ENCODE measurements at regions not wholly inside any gene's neighbourhood (a gene's known extent, or its start where the extent isn't known, plus 50 kb on each side); places are given as distances from the start of the nearest gene placed in this dataset.

DNA sequence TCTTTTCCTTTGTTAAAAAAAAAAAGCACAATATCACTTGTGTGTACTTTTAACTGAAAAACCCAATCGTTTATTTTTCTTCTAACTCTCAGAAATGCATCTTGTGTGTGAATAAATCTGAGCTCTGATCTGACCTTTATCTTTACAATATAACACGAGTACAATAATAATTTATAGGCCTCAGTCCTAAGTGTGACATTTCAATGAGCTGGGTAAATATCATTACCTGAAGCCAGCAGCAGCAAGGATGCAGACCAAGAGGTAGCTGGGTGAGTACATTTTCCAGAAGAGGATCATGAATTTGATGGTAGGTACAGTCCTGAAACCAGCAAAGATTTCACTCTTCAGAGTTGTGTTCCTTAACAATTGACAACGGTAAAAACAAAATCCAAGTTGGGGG lies 264.0 kb upstream of the KIF2A start:
- WGBS, 2 donors: 59% methylated on average over 3 of the region's 3 CpGs
- intact Hi-C loops (cut with DNase I; ENCODE audit: low total_unique reads): no loop called here
- no peak for DNase-seq (ENCODE audit: low spot score in 2 of 2)
- no peak overlapping the region for H3K4me3 ChIP-seq (ENCODE audit: low read depth, poor library complexity, severe bottlenecking)
- no peak for TF ChIP-seq POLR2A (IDR thresholded peaks at IDR 0.05)
- TF ChIP-seq CTCF (IDR thresholded peaks at IDR 0.05): no peak

DNA sequence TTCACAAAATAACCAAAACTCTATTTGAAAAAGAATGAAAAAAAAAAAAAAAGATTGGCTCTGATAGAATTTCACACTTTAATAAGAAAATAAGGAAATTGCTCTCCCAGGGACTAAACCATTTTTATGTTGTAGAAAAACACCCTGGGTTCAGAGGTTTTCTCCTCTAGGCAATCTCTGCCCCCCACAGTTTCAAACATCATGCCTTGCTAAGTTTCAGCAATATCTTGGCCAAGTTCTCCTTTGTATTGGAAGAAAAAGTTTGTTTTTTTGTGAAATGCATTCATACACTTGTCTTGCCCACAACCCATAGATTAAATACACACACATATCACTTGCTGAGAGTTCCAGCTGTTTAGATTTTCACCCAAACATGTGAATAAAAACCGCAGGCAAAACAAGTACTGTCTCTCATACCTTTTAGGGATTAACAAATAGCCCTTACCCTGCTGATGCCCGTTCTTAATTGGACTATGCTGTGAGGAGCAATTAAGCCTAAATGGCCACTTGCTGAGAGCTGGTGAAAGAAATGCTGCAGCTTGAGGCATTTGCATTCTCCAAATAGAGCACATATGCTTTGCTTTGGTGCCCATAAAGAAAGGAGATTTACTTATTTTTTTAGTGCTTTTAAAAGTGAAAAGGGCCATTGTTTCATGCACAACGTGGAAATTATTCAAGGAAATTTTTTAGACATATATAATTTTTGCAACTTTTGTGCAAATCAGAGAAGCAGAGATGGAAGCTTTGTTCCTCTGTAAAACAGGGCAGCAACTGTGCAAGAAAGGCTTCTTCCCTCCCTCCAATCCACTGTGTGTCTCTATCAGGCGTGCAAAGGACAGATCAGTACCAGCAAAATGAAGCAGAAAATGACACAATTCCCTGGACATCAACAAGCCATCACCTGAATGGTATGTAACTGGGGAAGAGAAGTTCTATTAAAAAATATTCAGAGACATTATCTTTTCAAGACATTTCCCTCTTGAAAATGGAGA lies 262.4 kb upstream of the KIF2A start:
- 24 to 25% methylated on average over 4 of the region's 4 CpGs for WGBS, 2 donors

GRCh38 chr5:62044989-62045388 lies 261.0 kb upstream of the KIF2A start:
- DNase-seq (ENCODE audit: low spot score in 2 of 2): no peak
- TF ChIP-seq POLR2A (IDR thresholded peaks at IDR 0.05) (no peak), CTCF (IDR thresholded peaks at IDR 0.05) (no peak)
- WGBS, 2 donors: 75 to 86% methylated on average over 2 of the region's 2 CpGs
- no peak overlapping the region for H3K4me3 ChIP-seq (ENCODE audit: low read depth, poor library complexity, severe bottlenecking)
- intact Hi-C loops (cut with DNase I; ENCODE audit: low total_unique reads): no loop called here

More for the DNA sequence above, 262.4 kb upstream of the KIF2A start:
- DNase-seq (ENCODE audit: low spot score in 2 of 2): no peak
- no peak for TF ChIP-seq CTCF (IDR thresholded peaks at IDR 0.05)
- no peak for TF ChIP-seq POLR2A (IDR thresholded peaks at IDR 0.05)
- intact Hi-C loops (cut with DNase I; ENCODE audit: low total_unique reads): no loop called here
- H3K4me3 ChIP-seq (ENCODE audit: low read depth, poor library complexity, severe bottlenecking): no peak overlapping the region

- TF ChIP-seq CTCF (IDR thresholded peaks at IDR 0.05) (no peak), POLR2A (IDR thresholded peaks at IDR 0.05) (no peak)
- intact Hi-C loops (cut with DNase I; ENCODE audit: low total_unique reads): no loop called here
- 68 to 74% methylated on average over 1 of the region's 1 CpG for WGBS, 2 donors
- DNase-seq (ENCODE audit: low spot score in 2 of 2): no peak
- H3K4me3 ChIP-seq (ENCODE audit: low read depth, poor library complexity, severe bottlenecking): no peak overlapping the region
These were observed 259.8 kb upstream of the KIF2A start for GRCh38 chr5:62046191-62046590.

DNA sequence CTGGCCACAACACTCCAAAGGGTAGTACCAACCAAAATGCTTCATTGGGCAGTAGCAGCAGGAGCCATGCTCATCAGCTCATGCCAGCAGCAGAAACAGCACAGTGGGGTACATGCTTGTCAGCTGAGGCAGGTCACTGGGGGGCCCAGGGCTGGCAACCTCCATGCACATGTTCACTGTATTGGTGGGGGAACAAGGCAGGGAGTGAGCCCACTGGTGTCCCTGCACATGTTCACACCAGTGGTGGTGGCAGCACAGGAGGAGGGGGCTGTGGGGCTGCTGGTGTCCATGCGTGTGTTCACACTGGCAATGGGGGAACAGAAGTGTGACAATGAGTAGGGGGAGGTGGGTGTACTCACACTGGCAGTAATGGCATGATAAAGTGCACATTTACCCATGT lies 254.3 kb upstream of the KIF2A start:
- 93 to 100% methylated on average over 1 of the region's 1 CpG for WGBS, 2 donors
- intact Hi-C loops (cut with DNase I; ENCODE audit: low total_unique reads): no loop called here
- TF ChIP-seq POLR2A (IDR thresholded peaks at IDR 0.05): no peak
- no peak for TF ChIP-seq CTCF (IDR thresholded peaks at IDR 0.05)
- DNase-seq (ENCODE audit: low spot score in 2 of 2): no peak
- H3K4me3 ChIP-seq (ENCODE audit: low read depth, poor library complexity, severe bottlenecking): no peak overlapping the region

Measured in lower leg skin (tissue), 4 donors.